GM12878 (cell line): ENCODE measurements at regions not wholly inside any gene's neighbourhood (a gene's known extent, or its start where the extent isn't known, plus 50 kb on each side); places are given as distances from the start of the nearest gene placed in this dataset.

ENCODE experiments used
- ATAC-seq: fragments of 200-7000 bp; cut with Tn5 transposase; 3 replicates; pipeline ENCODE4 v1.9.1; 2020; ENCODE audit warnings: mild to moderate bottlenecking, moderate library complexity
- BruUV-seq: library from RNA; stranded (reverse); fragments of 400-500 nt; replicated peaks from 2 replicates; lab custom pipeline; 2021; lab: Mats Ljungman, UMichigan
- CTCF ChIA-PET: fragments of 300-600 bp; sonication (Branson Sonifier 250); formaldehyde crosslinking; extraction: SDS; loops from one replicate; lab custom pipeline; 2021; ENCODE audit warnings: inconsistent platforms; lab: Yijun Ruan, JAX
- POLR2A ChIA-PET: fragments of 350-600 bp; formaldehyde crosslinking; extraction: SDS; loops from one replicate; lab custom pipeline; 2021; ENCODE audit warnings: inconsistent platforms; lab: Charles Lee
- RAD21 ChIA-PET: fragments of 300-600 bp; sonication (Branson Sonifier 250); formaldehyde crosslinking; loops from one replicate; lab custom pipeline; 2023; ENCODE audit warnings: antibody characterized with exemption; ENCODE audit not compliant: unreplicated experiment; lab: Charles Lee
- SMC1A ChIA-PET: fragments of 300-600 bp; sonication (Branson Sonifier 250); formaldehyde crosslinking; loops from one replicate; lab custom pipeline; 2023; ENCODE audit not compliant: unreplicated experiment, uncharacterized antibody; lab: Charles Lee
- DNase-seq: peaks from one replicate; pipeline ENCODE4 v3.0.0-alpha.2; 2011; ENCODE audit warnings: low read depth, low spot score
- FAIRE-seq: peaks from 3 replicates; lab custom pipeline; 2011; peaks lifted over from hg19 to GRCh38; lab: Jason Lieb, UNC
- H2AFZ ChIP-seq: 2 replicates; pipeline ENCODE4 v1.6.0; 2011; ENCODE audit warnings: low read depth, low read length, control low read depth; ENCODE audit not compliant: control insufficient read depth
- H3K27ac ChIP-seq: 2 replicates; pipeline ENCODE4 v1.5.1; 2011; ENCODE audit warnings: control low read depth; ENCODE audit not compliant: control insufficient read depth, insufficient read depth
- H3K27me3 ChIP-seq, 2 experiments: replicated peaks in 1 of 2; 2 replicates each; pipeline versions ENCODE4 v1.6.0 to v1.6.1; 2011; ENCODE audit warnings: low read length in 1 of 2; ENCODE audit not compliant: control insufficient read depth in 2 of 2, insufficient read depth in 2 of 2
- H3K36me3 ChIP-seq, 2 experiments: 2 replicates each; pipeline ENCODE4 v1.5.1; 2011; ENCODE audit warnings: low read length in 1 of 2; ENCODE audit not compliant: control insufficient read depth in 2 of 2, insufficient read depth in 2 of 2
- H3K4me1 ChIP-seq: 2 replicates; pipeline ENCODE4 v1.6.1; 2011; ENCODE audit warnings: mild to moderate bottlenecking, low read length, moderate library complexity, mixed read lengths; ENCODE audit not compliant: control insufficient read depth, insufficient read depth
- H3K4me2 ChIP-seq: 2 replicates; pipeline ENCODE4 v1.6.0; 2011; ENCODE audit warnings: control low read depth; ENCODE audit not compliant: control insufficient read depth, insufficient read depth
- H3K4me3 ChIP-seq: fragments of 200-600 bp; sonication (generic); 2 replicates; pipeline ENCODE4 v1.5.1; 2016
- H3K79me2 ChIP-seq: 2 replicates; pipeline ENCODE4 v1.6.0; 2011; ENCODE audit warnings: low read length; ENCODE audit not compliant: control insufficient read depth, insufficient read depth
- H3K9ac ChIP-seq: 2 replicates; pipeline ENCODE4 v1.8.0; 2011; ENCODE audit warnings: low read length, control low read depth, mixed read lengths; ENCODE audit not compliant: control insufficient read depth, insufficient read depth
- H3K9me3 ChIP-seq: replicated peaks from 3 replicates; pipeline ENCODE4 v1.5.1; 2011; ENCODE audit warnings: mild to moderate bottlenecking, low read length; ENCODE audit not compliant: control insufficient read depth, insufficient read depth
- H4K20me1 ChIP-seq: 2 replicates; pipeline ENCODE4 v1.6.0; 2011; ENCODE audit not compliant: control insufficient read depth, insufficient read depth
- FOXM1 ChIP-seq: IDR thresholded peaks from 2 replicates; pipeline ENCODE4 v1.6.1; 2012; ENCODE audit warnings: low read depth, mild to moderate bottlenecking, inconsistent platforms, low read length, moderate library complexity
- NBN ChIP-seq: fragments of 450-650 bp; IDR thresholded peaks from 2 replicates; pipeline ENCODE4 v1.6.1; 2016
- NR2F1 ChIP-seq: fragments of 450-650 bp; conservative IDR thresholded peaks from 2 replicates; pipeline ENCODE4 v1.6.1; 2017; ENCODE audit warnings: mild to moderate bottlenecking
- PML ChIP-seq: IDR thresholded peaks from 2 replicates; pipeline ENCODE4 v1.6.1; 2012; ENCODE audit warnings: low read length, inconsistent platforms
- SIX5 ChIP-seq: IDR thresholded peaks from 2 replicates; pipeline ENCODE4 v1.6.1; 2011; ENCODE audit warnings: mild to moderate bottlenecking, low read depth, low read length, moderate library complexity; ENCODE audit not compliant: severe bottlenecking
- TAF1 ChIP-seq: IDR thresholded peaks from 2 replicates; pipeline ENCODE4 v1.6.1; 2011; ENCODE audit warnings: mild to moderate bottlenecking, low read depth, low read length, borderline replicate concordance
- ZZZ3 ChIP-seq: IDR thresholded peaks from 2 replicates; pipeline ENCODE4 v1.6.1; 2011; ENCODE audit warnings: low read depth; ENCODE audit not compliant: control insufficient read depth, insufficient read length
- WGBS: methylation state at CpG from one replicate; pipeline ENCODE4 v1.1.6; 2016; ENCODE audit warnings: low lambda C conversion rate; ENCODE audit not compliant: insufficient replicate concordance, insufficient coverage; ENCODE audit errors: missing lambda C conversion rate; 5-methylcytosine and 5-hydroxymethylcytosine counted together
- in situ Hi-C: fragments of 300-500 bp; cut with MboI; formaldehyde crosslinking; loops from 9 replicates; pipeline ENCODE4 v1.14.3; 2018; ENCODE audit warnings: mixed read lengths
- intact Hi-C: fragments of 100-400 bp; cut with micrococcal nuclease; formaldehyde crosslinking; loops from one replicate; pipeline ENCODE4 v1.14.2; 2022; ENCODE audit not compliant: unreplicated experiment
- TF ChIP-seq, protein P1 (sequence below): IDR thresholded peaks from 2 replicates; pipeline ENCODE4 v1.6.1; 2011; ENCODE audit warnings: mild to moderate bottlenecking, low read depth, low read length, moderate library complexity; ENCODE audit not compliant: insufficient replicate concordance
- TF ChIP-seq, protein P2 (sequence below): IDR thresholded peaks from 2 replicates; pipeline ENCODE4 v1.6.1; 2012; ENCODE audit warnings: low read depth, low read length, improper control_type of control experiment

DNA sequence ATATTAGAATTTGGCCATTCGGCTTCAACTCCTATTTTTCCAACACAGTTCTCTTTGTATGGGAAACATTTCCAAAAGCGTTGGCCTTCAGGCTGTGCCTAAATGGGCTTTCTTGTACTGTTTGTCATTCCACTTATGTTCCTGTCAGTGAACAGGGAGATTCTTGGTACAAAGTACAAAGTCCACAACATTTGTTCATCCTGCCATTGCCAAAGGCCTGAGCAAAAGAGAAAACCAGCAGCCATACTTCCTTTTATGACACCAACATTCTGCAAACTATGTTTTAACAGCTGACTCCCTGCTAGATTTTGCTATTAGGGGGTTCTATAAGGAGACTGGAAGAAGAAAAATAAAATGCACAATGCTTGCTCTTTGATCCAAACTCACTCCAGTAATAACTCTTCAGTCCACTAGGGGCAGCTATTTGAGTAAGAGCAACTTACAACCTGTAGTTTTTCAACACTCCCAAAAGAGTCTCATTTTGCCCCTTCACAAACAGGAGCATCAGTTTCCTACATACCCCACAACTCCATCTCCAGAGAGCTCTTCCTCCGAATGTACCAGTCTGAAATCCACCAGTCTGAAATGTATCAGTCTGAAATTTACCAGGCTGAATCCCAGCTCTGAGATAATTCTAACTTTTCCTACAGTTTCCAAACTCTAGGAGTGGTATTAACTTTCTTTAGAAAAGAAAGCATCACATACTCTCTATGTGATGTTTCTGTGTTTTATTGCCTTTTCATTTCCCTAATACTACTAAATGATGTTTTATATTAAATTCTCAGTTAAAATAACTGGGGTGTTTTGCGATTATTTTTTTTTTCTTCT, 693.8 kb downstream of the DNAH5 start (continued):
- TF ChIP-seq, protein P1, sequence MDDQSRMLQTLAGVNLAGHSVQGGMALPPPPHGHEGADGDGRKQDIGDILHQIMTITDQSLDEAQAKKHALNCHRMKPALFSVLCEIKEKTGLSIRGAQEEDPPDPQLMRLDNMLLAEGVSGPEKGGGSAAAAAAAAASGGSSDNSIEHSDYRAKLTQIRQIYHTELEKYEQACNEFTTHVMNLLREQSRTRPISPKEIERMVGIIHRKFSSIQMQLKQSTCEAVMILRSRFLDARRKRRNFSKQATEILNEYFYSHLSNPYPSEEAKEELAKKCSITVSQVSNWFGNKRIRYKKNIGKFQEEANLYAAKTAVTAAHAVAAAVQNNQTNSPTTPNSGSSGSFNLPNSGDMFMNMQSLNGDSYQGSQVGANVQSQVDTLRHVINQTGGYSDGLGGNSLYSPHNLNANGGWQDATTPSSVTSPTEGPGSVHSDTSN: no peak
- TF ChIP-seq, all 136 proteins: peak for 3

DNA sequence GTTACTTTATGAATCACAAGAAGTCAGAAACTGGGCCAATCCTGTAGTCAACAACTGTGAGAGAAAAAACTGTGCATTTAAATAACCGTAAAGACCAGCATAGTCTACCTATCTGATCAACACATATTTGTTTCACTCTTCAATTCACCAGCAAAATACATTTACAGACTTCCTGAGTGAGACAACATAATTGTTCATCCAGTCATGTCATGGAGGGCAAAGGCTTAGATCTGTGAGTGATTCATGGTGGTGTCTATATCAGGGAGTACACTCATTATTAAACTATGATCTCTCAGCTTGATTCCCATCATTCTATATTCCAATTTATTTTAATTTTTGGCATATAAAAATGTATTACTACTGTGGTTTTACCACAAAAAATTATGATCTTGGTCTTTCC, 694.6 kb downstream of the DNAH5 start:
- Histone ChIP-seq H4K20me1 (no peaks in the 10 kb centered on the region), H3K27ac (no peak overlapping the region), H3K79me2 (no peaks in the 10 kb centered on the region), H3K9me3 (no peaks in the 10 kb centered on the region), H3K4me1 (no peaks in the 10 kb centered on the region), H3K36me3 (no peaks in the 10 kb centered on the region), H2AFZ (no peak overlapping the region), H3K9ac (no peak overlapping the region), H3K4me2 (no peak overlapping the region), H3K4me3 (no peak overlapping the region), H3K27me3 (no peaks in the 10 kb centered on the region)
- ChIA-PET RAD21 (no interaction called here), POLR2A (no interaction called here), SMC1A (interaction anchor here (1.2 kb wide), 1 partner anchor 12 kb away, joined by 4 read pairs; no protein-coding TSS in a partner anchor), CTCF (interaction anchor here (1.3 kb wide), 1 partner anchor 15 kb away, joined by 3 read pairs; no protein-coding TSS in a partner anchor)
- TF ChIP-seq SIX5 (no peak), NR2F1 (no peak), ZZZ3 (no peak), FOXM1 (no peak), PML (no peak), TAF1 (no peak), NBN (no peak)
- TF ChIP-seq, protein P2, sequence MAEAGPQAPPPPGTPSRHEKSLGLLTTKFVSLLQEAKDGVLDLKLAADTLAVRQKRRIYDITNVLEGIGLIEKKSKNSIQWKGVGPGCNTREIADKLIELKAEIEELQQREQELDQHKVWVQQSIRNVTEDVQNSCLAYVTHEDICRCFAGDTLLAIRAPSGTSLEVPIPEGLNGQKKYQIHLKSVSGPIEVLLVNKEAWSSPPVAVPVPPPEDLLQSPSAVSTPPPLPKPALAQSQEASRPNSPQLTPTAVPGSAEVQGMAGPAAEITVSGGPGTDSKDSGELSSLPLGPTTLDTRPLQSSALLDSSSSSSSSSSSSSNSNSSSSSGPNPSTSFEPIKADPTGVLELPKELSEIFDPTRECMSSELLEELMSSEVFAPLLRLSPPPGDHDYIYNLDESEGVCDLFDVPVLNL: no peak
- in situ Hi-C loops (no loop called here), intact Hi-C loops (no loop called here)
- ATAC-seq: no peak
- BruUV-seq: no TSS peak
- no peak for DNase-seq
- 85% methylated on average over 1 of the region's 1 CpG for WGBS
- FAIRE-seq: no peak
